GM19025 (cell line): ENCODE measurements at regions not wholly inside any gene's neighbourhood (a gene's known extent, or its start where the extent isn't known, plus 50 kb on each side); places are given as distances from the start of the nearest gene placed in this dataset.

Experiments
- ATAC-seq: cut with Tn5 transposase; IDR thresholded peaks from one replicate; pipeline ENCODE4 v1.9.1; 2021; ENCODE audit warnings: mild to moderate bottlenecking, low read depth, moderate library complexity; ENCODE audit not compliant: unreplicated experiment

DNA sequence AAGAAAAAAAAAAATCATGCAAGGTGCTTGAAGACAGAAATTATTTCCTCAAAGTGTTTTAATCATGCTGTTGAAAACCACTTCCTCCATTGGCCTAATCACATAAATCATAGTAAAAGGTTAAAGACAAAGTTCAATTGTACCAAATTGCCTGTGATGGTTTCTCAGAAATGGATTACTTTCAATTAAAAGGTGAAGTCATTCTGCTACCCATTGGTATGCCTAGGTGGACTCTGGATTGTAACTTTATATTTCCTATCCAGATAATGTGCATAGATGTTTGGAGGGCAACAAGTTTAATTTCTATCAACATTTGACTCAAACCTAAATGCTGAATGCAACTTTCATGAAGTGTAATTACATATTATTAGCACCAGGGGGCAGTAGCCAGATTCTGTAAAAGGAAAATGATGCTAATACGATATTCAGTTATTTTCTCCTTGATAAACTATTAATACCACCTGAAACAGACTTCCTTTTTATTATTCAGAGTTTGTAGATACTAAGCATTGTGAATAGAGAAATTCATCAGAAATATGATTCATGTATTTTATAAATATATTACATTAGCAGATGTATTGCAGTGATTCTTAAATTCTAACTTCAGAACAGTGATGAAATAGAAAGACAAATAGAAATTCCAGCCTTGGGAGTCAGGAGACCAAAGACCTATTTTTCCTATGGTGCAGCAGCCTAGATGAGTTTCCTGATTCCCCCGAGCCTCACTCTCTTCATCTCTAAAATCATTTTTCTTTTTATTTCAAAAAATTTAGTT, 148.2 kb downstream of the CAAP1 start:
- no peak for ATAC-seq

DNA sequence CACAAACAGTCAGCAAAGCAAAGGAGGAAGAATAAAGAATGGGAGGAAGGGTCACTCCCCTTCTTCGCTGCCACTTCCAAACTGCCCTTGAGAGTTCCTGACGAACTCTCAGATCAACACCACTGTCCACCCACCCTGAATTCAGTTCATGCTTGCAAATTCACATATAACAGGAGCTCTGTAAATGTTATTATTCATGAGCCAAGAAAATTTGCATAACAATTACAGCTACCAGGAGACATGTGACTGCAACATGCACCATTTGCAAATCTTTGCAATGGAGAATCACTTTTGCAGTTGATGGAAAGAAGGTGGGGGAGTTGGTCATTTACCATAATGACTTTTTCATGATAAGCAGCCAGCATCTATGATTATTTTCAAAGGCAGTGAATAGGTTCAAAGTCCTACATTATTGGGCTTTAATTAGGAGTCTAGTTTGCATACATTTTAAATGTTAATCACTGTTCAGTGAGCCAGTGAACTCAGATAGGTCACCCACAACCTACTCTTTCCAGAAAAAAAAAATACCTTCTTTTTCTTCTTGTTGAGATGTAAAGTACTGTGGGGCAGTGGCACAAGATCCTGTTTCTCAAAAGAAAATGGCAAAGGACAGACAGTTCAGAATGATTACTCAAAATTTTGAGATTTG, 149.7 kb downstream of the CAAP1 start:
- no peak for ATAC-seq

DNA sequence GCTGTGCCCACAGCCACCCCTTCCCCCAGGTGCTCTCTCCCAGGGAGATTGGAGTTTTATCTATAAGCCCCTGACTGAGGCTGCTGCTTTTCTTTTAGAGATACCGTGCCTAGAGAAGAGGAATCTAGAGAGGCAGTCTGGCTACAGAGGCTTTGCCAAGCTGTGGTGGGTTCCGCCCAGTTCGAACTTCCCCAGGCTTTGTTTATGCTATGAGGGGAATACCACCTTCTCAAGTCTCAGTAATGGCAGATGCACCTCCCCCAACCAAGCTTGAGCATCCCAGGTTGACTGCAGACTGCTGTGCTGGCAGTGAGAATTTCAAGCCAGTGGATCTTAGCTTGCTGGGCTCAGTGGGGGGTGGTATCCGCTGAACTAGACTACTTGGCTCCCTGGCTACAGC, 157.4 kb downstream of the CAAP1 start:
- peak; percentile 85 for ATAC-seq

DNA sequence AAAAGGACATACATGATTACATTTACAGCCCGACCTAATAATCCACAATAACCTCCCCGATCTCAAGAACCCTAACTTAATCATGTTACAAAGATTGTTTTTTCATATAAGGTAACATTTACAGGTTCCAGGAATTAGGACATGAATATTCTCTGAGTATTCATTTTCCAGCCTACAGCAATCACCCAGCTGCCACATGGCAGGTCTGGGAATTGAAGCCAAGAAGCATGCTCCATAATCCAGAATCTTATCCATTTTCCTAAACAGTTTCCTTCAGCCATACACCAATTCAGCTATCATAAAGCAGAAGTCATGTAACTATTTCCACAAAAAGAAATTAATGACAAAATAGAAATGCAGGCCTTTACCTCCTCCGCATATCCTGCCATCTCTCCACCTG, 163.4 kb downstream of the CAAP1 start:
- ATAC-seq, result no peak

DNA sequence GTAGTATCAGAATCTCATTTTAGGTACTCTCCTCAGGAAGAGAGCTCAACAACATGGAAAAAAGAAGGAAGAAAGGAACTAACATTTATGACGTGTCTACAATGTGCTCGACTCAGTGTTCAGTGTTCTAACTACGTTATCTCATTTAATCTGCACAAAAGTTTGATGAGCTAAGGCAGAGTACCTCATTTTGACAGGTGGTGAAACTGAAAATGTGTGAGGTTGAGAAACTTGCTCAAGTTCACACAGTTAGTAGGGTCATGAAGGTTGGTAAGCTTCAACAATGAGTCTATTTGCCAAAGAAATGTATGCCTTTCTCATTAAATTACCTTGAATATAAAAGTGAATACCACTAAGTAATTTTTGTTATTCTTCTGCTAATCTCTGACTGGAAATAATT, 165.1 kb downstream of the CAAP1 start:
- peak; percentile 68 for ATAC-seq

DNA sequence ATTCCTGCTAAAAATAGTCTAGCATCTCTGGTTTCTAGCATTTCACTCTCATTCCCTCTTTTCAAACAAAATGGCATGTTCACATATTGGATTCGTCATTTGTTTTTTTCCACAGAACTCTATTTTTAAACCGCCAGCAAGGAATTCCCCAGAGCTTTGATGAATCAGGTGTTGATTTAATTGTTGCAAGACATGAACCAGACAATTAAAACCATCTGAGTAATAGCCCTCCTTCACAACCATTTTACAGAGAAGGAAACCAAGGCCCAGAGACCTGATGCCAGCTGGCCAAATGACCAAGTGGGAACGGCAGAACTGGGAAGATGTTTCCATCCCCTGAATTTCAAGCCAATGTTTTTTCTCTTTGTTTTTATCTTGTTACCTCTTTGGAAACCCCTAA, 167.0 kb downstream of the CAAP1 start:
- no peak for ATAC-seq

DNA sequence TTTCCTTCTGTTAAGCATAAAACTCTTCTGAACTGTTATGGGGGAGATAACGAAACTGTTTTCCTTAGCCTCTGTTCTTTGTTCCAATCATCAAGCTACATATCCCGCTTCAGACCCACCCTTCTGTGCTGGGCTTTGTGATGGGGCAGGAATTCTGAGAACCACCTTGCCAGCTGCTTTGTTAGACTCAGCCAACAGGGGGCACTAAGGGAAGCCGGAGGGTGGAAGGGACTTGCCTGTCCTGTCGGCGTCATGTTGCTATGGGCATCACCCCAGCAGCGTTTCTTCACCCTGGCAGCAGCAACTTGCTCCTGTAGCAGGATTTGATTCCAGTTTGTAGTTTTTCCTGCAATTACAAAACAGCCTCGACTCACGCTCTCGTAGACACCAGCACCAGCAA, 169.1 kb downstream of the CAAP1 start:
- ATAC-seq, result no peak

DNA sequence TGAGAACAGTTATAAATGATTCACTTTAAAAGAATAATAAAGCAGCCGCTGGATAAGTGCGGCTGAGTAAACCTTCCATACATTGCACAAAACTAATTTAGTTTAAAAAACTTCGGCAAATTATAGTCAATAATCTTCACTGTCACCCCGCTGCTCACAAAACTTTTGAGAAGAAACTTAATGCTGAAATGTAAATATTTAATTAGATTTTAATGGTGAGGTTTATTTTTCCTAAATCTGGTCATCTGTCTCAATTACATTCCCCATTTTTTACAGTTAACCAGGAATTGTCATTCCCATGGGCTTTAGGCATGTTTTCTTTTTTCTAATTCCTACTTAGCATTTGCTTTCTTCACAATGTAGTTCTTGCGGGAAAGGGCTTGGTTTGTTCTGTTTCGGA, 169.8 kb downstream of the CAAP1 start:
- ATAC-seq, result no peak

DNA sequence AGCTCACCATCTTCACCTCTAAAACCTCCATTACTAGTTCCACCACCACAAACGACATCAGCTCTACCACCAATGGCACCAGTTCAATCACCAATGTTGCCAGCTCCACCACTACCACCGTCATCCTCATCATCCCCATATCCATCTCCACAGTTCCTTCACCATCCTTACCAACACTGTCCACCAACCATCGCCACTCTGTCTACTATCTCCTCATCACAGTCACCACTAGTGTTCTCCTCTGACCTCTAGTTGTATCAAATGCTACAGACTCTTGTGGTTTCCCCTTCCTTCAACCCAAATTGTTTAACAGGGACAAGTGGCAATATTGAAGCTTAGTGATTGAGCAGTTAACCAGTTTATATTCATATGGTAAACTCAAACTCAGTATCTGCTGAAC, 182.6 kb downstream of the CAAP1 start:
- ATAC-seq, result no peak

DNA sequence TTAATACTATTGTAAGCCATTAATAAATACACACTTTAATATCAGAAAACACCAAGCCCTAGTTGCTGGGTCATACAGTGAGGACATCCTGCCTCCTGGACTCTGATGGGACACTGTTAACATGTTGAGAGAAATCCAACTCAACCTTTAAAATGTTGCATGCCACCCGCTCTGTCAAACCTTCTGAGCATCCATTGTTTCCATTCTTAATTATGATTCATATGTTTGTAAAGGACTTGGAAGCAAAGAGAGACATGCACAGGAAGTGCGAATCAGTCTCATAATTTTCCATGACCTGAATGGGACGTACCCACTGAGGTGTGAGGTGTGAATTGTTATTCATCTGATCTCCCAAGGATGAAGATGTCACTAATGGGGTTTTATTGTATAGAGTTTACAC, 186.4 kb downstream of the CAAP1 start:
- no peak for ATAC-seq

DNA sequence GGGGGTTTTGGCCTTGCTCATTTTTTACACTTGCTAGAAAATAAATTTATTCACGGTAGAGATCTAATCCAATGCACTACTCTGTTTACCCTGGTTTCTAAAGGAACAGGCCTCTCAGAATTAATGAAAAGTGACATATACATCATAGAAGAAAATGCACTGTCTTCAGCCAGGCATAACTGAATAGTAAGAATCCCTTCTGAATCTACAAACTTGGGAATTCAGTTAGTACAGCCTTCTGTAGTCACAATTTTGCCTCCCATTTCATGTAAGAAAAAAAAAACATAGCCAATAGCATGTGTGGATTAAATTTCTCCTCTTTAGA, 197.3 kb downstream of the CAAP1 start:
- no peak for ATAC-seq

DNA sequence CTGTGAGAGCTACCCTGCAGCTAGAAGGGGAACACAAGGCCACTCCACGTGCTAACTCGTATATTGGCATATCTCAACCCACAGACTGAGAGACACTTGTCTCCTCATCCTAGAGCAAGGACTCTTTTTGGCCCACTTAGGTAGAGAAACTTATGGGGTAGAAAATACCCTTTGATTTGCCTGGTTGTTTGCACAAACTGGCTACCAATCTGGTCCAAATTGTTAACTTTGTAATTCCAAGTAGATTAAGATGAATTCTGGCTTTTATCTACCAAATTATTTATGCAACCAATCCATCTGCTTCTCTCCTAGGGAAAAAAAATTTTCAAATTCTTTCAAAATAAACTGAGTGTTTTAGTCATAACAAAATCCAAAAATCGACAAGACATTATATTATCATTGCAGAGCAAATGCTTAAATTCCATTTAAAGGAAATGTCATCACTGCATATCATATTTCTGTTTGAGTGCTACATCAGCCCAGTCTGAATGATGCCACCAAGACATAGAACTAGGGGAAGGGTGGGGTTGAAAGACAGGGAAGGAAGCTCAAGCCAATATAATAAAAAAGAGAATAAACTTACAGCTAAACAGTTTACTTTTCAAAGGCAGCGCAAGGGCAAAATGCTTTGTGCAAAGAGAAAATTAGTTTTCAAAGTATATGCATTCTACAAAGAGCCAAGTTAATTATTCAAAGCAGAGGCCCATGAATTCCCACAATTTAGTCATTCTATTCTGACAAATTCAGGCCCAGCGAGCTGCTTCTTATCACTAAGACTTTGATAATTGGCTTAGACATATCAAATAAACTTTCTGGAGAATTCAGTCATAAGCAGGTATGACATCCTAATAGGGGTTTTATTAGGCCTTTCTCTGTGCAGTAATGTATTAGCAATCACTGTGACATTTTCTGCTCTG, 198.0 kb downstream of the CAAP1 start:
- no peak for ATAC-seq

DNA sequence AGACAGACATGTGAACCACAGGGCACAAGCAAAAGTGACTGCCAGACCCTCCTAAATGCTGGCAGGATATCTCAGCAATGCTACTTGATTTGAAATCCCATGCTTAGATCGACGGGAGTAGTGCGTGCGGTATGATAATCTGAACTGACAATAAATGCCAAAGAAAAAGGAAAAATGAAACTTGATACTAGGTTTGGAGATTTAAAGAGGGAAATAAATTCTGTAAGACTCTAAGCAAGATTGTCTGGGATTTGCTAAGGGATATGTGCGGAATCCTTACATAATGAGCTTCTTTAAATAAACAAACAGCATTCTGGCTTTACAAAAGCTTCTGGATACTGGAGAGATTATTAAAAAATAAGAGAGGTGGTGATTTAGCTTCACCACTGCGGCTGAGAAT, 203.6 kb downstream of the CAAP1 start:
- no peak for ATAC-seq

DNA sequence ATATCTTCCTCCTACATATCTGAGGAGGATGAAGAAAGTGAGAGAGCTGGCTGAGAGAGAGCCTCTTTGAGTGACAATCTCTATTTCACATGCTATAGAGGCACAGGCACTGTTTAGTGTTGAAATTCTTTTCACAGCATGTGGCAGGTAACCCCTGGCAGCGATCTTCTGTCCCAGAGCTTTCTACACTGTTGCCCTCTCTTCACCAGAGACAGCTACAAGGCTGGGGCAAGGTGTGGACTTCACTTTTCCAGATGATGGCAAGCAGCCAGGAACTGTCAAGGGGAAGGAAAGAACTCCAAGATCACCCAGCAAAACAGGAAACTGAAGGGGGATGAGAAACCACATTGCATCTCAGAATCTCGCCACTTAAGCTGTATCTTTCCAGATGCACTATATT, 205.2 kb downstream of the CAAP1 start:
- ATAC-seq, result no peak

DNA sequence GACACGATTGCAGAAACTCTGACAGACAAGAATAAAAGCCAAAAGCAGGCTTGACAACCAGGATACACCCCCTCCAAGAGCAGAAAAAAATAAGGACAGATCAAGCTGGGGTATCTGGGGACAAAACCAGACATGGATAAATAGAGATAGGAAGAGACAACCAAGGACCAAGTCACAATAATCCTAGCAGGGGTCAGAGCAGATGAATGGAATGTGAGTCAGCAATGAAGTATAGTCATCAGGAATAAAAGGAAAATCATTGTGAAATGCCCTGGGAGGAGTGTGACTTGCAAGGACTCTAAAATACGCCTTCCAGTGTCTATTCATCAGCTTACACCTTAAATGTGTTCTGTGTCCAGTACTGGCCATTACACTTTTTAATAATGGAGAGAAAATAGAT, 206.8 kb downstream of the CAAP1 start:
- no peak for ATAC-seq

DNA sequence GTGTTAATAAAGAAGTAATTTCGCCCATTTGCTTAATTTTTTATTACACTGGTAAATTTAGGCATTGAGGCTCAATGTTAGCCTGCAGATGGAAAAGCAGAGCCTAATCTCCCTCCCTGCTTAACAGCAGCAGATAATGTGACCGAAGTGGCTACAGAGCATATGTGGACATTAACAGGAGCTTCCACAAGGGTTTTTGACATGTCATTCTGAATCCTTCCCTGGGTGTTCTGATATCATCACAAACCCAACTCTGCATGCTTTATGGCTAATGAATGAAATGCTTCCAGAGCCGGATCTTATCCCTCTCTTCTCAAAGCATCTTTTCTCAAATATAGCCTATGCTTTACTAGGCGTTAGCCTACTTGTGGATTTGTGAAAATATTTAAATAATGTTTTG, 208.6 kb downstream of the CAAP1 start:
- no peak for ATAC-seq

DNA sequence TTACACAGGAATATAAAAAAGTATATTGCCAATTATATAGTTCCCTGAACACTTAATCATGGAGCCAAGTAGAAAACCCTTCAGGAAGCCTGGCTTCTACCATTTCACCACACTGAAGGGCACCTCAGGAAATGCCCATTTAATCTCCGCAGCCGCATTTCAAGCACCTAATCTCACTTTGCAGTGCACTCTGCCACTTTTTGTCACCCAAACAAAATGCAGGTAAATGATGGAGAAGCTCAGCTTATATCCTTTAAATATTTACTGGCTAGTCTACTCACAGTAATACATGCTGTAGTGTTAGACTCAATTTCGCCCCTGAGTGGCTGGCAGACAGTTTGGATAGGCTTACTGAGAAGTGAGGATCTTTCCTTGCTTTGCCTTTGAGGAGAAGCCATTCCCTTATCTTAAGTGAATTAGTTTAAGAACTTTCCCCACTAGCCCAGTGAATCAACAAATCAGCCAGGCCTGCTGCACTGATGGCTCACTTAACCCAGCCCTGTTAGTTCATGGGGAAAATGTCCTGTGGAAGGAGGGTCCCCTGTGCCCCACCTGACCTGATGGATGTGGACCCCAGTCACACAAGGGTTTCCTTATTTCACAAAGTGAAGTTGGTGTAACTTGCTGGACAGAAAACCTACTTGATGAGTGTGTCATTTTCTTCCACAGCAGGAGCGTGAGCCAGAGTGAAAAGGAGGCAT, 209.7 kb downstream of the CAAP1 start:
- ATAC-seq, result no peak

DNA sequence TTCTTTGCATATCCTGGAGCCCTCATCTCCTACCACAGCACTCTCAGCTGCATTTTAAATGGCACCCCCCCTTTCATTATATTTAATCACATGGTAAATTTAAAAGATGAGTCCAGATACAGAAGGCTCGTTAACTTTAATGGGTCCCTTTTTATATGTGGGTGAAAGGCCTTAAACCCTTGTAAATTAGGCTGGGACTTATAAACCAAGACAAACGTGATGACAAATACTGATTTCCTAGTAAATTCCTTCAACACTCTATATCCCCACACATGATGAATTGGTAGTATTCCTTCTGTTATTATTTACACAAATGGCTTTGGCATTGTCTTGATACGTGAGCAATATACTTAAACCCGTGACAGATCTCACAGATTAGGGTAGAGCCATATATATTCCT, 210.6 kb downstream of the CAAP1 start:
- no peak for ATAC-seq

DNA sequence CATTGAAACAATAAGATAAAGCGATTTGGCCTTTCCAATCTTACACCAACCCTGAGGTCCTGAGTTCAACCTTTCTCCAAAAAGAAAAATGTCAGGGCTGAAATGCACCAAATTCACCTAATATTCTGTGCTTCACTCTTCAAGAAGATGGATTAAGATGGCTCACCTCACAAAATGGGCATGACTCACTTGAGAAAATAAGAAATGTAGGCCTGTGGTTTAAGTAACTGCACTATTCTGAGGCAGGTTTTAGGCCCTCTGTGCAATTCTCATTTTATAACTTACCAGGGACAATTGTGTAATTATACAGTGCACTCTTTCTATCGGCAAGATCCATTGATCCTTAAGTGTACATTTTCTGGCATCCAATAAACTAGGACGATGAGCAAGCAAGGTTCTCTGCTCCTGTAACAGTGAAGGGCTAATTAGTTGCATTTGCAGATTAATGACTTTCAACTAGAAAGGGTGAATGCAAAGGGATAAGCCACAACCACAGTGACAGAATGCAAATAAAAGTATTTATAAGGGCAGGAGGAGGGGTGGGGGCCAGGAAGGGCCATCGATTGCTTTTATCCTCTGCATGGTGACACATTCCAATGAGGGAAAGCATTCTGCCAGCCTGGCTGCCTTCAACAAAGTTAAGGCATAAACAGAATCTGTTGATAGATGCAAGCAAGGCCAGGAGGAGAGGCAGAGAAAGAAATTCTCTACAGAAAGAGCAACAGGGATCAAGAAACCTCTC, 214.5 kb downstream of the CAAP1 start:
- ATAC-seq, result no peak

DNA sequence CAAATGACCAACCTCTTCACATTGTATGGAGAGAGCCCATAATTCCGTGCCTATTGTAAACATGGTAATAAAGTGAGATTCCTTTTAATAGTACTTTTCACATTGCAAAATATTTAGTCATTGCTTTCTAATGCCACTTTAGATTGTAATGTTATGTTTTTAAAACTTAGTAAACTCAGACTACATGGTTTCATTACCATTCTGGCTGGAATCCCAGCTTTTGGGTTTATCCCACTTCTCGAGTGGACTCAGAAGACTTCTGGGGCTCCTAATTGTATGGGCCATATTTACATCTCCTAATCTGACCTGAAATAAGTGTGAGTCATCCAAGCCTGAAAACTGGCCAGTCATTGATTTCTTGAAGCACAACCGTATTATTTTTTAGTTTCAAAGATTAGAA, 217.6 kb downstream of the CAAP1 start:
- no peak for ATAC-seq
